ENCODE measurements at regions not wholly inside any gene's neighbourhood (a gene's known extent, or its start where the extent isn't known, plus 50 kb on each side); places are given as distances from the start of the nearest gene placed in this dataset.

DNA sequence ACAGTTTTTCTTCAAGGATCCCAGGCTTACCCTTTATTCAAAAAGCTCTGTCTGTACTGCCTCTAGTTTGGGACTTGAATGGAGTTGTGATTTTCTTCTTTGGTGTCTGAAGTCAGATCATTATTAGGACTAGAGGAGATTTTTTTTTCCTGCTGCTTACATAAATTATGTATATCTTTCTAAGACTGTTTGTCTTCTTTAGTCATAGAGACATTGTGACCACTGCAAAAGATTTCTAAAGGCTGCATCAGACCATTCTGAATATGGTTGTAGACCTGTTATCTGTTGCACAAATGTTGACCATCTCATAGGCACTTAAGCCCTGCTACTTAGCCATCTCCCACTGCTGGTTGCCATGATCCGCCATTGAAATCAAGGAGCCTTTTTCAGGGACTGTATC is 238.5 kb upstream of the SMARCA2 start:
- TF ChIP-seq, protein P1, sequence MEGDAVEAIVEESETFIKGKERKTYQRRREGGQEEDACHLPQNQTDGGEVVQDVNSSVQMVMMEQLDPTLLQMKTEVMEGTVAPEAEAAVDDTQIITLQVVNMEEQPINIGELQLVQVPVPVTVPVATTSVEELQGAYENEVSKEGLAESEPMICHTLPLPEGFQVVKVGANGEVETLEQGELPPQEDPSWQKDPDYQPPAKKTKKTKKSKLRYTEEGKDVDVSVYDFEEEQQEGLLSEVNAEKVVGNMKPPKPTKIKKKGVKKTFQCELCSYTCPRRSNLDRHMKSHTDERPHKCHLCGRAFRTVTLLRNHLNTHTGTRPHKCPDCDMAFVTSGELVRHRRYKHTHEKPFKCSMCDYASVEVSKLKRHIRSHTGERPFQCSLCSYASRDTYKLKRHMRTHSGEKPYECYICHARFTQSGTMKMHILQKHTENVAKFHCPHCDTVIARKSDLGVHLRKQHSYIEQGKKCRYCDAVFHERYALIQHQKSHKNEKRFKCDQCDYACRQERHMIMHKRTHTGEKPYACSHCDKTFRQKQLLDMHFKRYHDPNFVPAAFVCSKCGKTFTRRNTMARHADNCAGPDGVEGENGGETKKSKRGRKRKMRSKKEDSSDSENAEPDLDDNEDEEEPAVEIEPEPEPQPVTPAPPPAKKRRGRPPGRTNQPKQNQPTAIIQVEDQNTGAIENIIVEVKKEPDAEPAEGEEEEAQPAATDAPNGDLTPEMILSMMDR (IDR thresholded peaks at IDR 0.05): no peak
- no peak for TF ChIP-seq POLR2A (IDR thresholded peaks at IDR 0.05)
- no peak for TF ChIP-seq POLR2AphosphoS5 (IDR thresholded peaks at IDR 0.05)
